ENCODE measurements at regions not wholly inside any gene's neighbourhood (a gene's known extent, or its start where the extent isn't known, plus 50 kb on each side); places are given as distances from the start of the nearest gene placed in this dataset.

DNA sequence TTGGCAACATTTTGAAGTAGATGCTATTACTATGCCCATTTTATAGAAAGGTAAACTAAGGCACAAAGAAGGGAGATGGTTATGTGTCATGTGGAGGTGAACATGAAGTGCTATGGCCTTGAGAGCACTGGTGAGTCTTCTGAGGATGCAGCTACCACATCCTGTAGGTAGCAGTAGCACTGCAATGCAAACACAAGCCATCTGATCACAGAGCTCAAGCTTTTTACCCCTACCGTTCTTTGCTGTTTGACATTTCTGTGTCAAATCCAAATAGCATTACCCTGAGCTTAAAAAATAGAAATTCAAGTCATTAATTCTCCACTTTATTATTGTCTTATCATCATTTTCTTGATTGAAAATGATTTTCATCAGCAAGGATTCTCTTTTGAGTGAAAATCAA, 382.9 kb downstream of the KCTD12 start:
- no peak for DNase-seq

GRCh38 chr13:76500894-76501293, 385.3 kb downstream of the KCTD12 start:
- no peak for DNase-seq

DNA sequence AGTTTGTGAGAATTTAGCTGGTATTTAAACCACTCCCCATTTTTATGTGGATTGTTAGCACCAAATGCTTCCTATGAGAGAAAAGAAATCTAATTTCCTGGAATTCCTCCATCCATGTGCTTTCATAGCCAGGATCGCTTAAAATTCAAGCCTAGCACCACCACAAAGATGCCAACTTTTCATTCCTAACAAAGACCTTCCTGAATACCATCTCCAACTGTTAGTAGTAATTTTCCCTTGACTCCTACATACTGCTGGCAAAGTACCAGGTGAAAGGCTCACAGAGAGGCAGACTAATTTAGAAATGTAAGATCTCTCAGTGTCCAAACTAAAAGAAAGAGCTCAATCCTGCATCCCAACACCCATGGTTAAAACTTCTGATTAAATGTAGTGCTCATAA, 386.3 kb downstream of the KCTD12 start:
- DNase-seq = no peak

DNA sequence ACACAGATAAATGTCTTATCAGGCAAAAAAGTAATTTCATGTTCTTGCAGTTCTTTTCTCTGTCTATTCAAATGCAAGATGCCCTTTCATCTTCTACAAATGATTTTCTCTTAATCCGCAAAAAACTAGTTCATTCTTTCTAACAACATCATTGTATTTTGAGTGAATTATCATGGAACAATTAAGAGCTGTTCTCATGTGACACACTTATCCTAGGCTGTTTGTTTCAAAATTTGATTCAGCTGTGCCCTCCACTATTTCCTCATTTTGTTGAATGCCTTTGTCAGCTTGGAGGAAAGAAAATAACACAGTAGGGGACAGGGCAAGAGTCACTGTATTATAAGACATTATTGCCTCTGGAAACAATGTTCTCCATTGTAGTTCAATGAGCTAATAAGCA, 396.9 kb downstream of the KCTD12 start:
- DNase-seq = no peak

GRCh38 chr13:76481738-76482137, 404.5 kb downstream of the KCTD12 start:
- DNase-seq = no peak

- no peak for DNase-seq
These were observed 411.2 kb downstream of the KCTD12 start for GRCh38 chr13:76474966-76475365.

GRCh38 chr13:76474356-76474755, 411.8 kb downstream of the KCTD12 start:
- no peak for DNase-seq

DNA sequence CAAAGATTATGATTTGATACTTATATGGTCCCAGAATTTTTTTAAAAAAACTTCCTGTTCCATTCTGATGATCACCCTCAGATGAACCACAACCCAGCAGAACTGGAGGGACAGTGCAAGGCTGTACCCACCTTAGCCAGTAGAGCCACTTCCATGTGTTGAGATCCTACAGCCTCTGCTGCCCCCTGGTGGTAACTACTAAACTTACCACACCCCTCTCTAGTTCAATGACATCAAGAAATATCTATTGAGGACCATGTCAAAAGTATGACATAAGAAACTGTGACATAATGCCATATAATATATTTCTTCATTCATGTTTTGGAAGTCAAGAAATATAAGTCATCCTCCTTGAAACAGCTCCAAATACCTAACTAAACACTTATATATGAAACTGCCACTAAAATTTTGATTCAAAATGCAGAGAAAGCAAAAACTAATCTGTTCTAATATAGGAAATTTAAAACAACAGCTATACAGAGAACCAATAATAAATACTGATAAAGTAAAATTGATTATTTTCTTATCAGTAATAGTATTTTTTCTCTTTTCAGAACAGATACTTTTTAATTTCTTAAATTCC, 412.6 kb downstream of the KCTD12 start:
- DNase-seq = peak; percentile 79

GRCh38 chr13:76472916-76473315, 413.3 kb downstream of the KCTD12 start:
- DNase-seq = no peak

DNA sequence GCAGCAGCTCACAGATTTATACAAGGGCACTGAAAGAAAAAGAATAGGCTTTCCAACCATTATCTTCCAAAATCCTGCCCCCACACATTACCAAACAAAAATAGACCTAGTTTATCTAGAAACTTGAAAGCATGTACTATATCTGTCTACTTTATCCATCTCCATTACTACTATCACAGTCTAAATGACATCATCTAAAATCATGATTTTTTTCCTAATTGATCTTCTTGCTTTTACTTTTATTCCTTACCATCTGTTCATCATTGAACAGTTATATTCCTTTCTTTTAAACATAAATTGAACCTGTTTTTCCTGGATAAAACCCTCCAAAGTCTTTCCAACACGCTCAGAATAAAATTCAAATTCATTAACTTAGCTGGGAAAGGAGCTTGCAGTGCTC, 414.7 kb downstream of the KCTD12 start:
- no peak for DNase-seq

GRCh38 chr13:76470991-76471390, 415.2 kb downstream of the KCTD12 start:
- DNase-seq = no peak

- DNase-seq = no peak
These were observed 420.2 kb downstream of the KCTD12 start for GRCh38 chr13:76466043-76466442.

DNA sequence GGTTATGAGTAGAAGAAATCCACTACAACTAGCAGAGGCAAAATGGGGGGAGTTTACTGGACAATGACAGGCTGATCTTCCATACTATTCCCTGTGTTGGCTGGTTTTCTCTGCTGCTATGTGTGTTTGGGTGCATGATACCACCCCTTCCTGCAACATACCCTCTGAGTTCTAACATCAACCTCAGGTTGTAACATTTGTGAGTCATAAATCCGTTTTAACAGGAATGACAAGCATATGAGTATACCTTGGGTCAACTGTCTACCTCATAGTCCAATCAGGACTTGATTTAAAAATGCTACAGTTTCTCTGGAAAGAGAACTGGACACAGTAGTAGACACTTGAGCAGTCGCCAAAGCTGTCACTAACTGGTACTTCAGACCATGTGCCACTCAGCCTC, 422.9 kb downstream of the KCTD12 start:
- no peak for DNase-seq

- peak; percentile 86 for DNase-seq
These were observed 424.2 kb downstream of the KCTD12 start for GRCh38 chr13:76461999-76462398.

- no peak for DNase-seq
These were observed 424.7 kb downstream of the KCTD12 start for GRCh38 chr13:76461484-76461883.

- no peak for DNase-seq
These were observed 426.3 kb downstream of the KCTD12 start for GRCh38 chr13:76459863-76460262.

DNA sequence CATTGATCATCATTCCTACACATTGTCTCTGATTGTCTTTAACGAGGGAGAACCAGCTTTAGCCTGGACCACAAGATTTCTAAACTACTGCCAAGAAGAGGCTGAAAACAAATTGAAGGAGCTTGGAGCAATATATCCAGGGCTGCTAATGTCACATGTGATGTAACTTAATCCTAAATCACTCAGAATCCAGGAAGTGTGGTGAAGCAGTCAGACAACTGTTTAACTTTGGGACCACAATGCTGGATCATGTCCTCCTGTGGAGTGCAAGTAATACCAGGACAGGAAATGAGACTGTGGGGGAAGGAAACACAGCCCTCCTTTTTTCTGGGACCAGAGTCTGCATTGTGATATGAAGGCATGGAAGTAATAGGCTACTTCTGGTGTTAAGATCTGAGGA, 430.2 kb downstream of the KCTD12 start:
- no peak for DNase-seq

- no peak for DNase-seq
These were observed 431.2 kb downstream of the KCTD12 start for GRCh38 chr13:76454991-76455390.

GRCh38 chr13:76449716-76450115, 436.5 kb downstream of the KCTD12 start:
- DNase-seq = no peak

DNA sequence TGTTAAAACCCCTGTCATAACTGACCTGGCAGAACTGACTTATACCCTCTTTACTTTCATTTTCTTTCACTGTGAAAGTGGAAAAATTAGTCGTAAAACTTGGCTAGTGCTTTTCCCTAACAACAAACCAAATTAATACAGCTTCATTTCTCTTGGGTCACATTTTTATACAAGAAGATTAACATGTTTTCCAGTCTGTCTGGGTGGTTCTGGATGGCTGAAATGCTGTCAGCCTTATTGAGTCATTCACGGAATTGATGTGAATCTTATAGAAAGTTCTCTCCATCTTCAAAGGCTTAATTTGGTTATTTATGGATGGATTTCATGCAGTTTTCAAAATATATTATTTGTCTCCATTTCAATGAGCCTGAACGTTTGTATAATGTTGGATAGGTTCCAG, 440.0 kb downstream of the KCTD12 start:
- DNase-seq = no peak

- DNase-seq = no peak
These were observed 445.6 kb downstream of the KCTD12 start for GRCh38 chr13:76440568-76440967.

- no peak for DNase-seq
These were observed 446.7 kb downstream of the KCTD12 start for GRCh38 chr13:76439546-76439945.

DNA sequence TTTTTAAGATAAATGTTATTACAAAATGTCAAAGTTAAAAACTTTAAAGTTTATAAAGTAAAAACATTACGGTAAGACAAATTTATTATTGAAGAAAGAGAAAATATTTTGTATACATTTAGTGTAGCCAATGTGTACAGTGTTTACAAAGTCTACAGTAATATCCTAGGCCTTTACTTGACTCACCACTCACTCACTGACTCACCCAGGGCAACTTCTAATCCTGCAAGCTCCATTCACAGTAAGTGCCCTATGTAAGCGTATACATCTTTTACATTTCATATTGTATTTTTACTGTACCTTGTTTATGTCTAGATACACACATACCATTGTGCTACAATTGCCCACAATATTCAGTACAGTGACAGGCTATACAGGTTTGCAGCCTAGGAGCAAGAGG, 448.2 kb downstream of the KCTD12 start:
- no peak for DNase-seq

- DNase-seq = peak; percentile 22
These were observed 460.3 kb downstream of the KCTD12 start for GRCh38 chr13:76425935-76426334.

- DNase-seq = no peak
These were observed 465.2 kb downstream of the KCTD12 start for GRCh38 chr13:76421011-76421410.

DNA sequence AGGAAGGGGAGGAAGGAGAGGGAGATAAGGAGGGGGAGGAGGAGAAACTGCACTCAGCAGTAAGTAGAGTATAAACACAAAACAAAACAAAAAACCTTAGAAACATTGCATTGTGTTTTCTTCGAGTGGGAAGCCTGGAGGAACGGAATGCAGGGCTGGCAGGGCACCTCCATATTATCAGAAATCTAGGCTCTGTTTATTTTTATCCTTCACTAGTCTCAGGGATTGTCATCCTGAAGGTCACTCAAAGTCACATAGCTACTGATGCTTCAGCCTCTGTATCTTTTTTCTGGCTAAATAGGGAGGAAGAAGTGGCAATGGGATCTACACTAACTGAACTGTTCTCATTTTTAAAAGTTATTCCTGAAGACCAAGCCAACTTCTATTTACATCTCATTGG, 467.8 kb downstream of the KCTD12 start:
- DNase-seq = no peak
